Gastroesophageal sphincter (tissue), 4 donors: ENCODE measurements at regions not wholly inside any gene's neighbourhood (a gene's known extent, or its start where the extent isn't known, plus 50 kb on each side); places are given as distances from the start of the nearest gene placed in this dataset.

Source experiments
- ATAC-seq: fragments of 150-250 bp; one replicate; pipeline ENCODE4 v1.9.1; 2016; ENCODE audit warnings: mild to moderate bottlenecking, moderate library complexity
- H3K27ac ChIP-seq, 4 donors: fragments of 200-600 bp; sonication (generic) in 3 of 4; 1 replicate in 3 of 4; 2 replicates in 1 of 4; pipeline ENCODE4 v1.5.1; 2016 to 2019
- H3K27me3 ChIP-seq: fragments of 200-600 bp; sonication (generic); one replicate; pipeline ENCODE4 v1.5.1; 2019
- H3K36me3 ChIP-seq, 2 donors: fragments of 200-600 bp; sonication (generic); one replicate each; pipeline ENCODE4 v1.5.1; 2019; ENCODE audit warnings: control low read depth in 1 of 2
- H3K4me1 ChIP-seq, 3 donors: fragments of 200-600 bp; sonication (generic); 1 replicate in 2 of 3; 2 replicates in 1 of 3; pipeline ENCODE4 v1.5.1; 2016 to 2019; ENCODE audit warnings: control low read depth in 2 of 3
- H3K4me3 ChIP-seq, 2 donors: fragments of 200-600 bp; sonication (generic); one replicate each; pipeline ENCODE4 v1.5.1; 2019; ENCODE audit warnings: mild to moderate bottlenecking in 1 of 2, moderate library complexity in 1 of 2
- H3K9me3 ChIP-seq, 3 donors: fragments of 200-600 bp; sonication (generic); one replicate each; pipeline ENCODE4 v1.5.1; 2017 to 2019; ENCODE audit warnings: control low read depth in 2 of 3
- CTCF ChIP-seq, 4 experiments: fragments of 200-600 bp in 2 of 4; fragments of 450-650 bp in 2 of 4; sonication (generic) in 1 of 4; IDR thresholded peaks; one replicate each; pipeline ENCODE4 v1.5.1; 2017 to 2019; ENCODE audit warnings: antibody characterized with exemption in 4 of 4, mild to moderate bottlenecking in 2 of 4, moderate library complexity in 2 of 4
- EP300 ChIP-seq: sonication (generic); formaldehyde crosslinking; IDR thresholded peaks from one replicate; pipeline ENCODE4 v1.6.1; 2017; ENCODE audit warnings: antibody characterized with exemption, mild to moderate bottlenecking
- POLR2A ChIP-seq, 2 donors: fragments of 450-650 bp; IDR thresholded peaks; one replicate each; pipeline ENCODE4 v1.6.1; 2017; ENCODE audit warnings: antibody characterized with exemption in 2 of 2, mild to moderate bottlenecking in 2 of 2, moderate library complexity in 1 of 2
- POLR2AphosphoS5 ChIP-seq: sonication (generic); formaldehyde crosslinking; IDR thresholded peaks from one replicate; pipeline ENCODE4 v1.6.1; 2017; ENCODE audit warnings: antibody characterized with exemption
- WGBS, 2 donors: methylation state at CpG; one replicate each; pipeline ENCODE4 v1.1.5; 2018; ENCODE audit warnings: low coverage in 1 of 2; 5-methylcytosine and 5-hydroxymethylcytosine counted together

GRCh38 chr18:40186677-40187076 lies 1768.4 kb upstream of the PIK3C3 start:
- Histone ChIP-seq H3K9me3 (no peaks in the 10 kb centered on the region), H3K27ac (no peak overlapping the region), H3K27me3 (no peaks in the 10 kb centered on the region), H3K4me1 (no peaks in the 10 kb centered on the region), H3K4me3 (no peak overlapping the region), H3K36me3 (no peaks in the 10 kb centered on the region)
- TF ChIP-seq POLR2A (IDR thresholded peaks at IDR 0.05), result no peak
- TF ChIP-seq POLR2AphosphoS5, result no peak
- no peak for TF ChIP-seq CTCF (IDR thresholded peaks at IDR 0.05)
- no peak for TF ChIP-seq EP300
- ATAC-seq, result no peak

GRCh38 chr18:40179729-40180461 lies 1775.1 kb upstream of the PIK3C3 start:
- Histone ChIP-seq H3K27me3 (no peaks in the 10 kb centered on the region), H3K4me1 (no peaks in the 10 kb centered on the region), H3K9me3 (no peaks in the 10 kb centered on the region), H3K4me3 (no peak overlapping the region), H3K27ac (no peak overlapping the region), H3K36me3 (no peaks in the 10 kb centered on the region)
- TF ChIP-seq EP300 (no peak), POLR2AphosphoS5 (no peak), POLR2A (IDR thresholded peaks at IDR 0.05) (no peak), CTCF (IDR thresholded peaks at IDR 0.05) (no peak)
- 84 to 100% methylated on average over 1 to 2 of the region's 2 CpGs for WGBS, 2 donors
- no peak for ATAC-seq

- TF ChIP-seq POLR2A (IDR thresholded peaks at IDR 0.05) (no peak), EP300 (no peak), CTCF (IDR thresholded peaks at IDR 0.05) (no peak), POLR2AphosphoS5 (no peak)
- no peak overlapping the region for H3K4me3 ChIP-seq
- no peaks in the 10 kb centered on the region for H3K4me1 ChIP-seq
- no peaks in the 10 kb centered on the region for H3K27me3 ChIP-seq
- ATAC-seq, result no peak
- no peaks in the 10 kb centered on the region for H3K36me3 ChIP-seq
- H3K9me3 ChIP-seq, result no peaks in the 10 kb centered on the region
- H3K27ac ChIP-seq, result no peak overlapping the region
- 88 to 94% methylated on average over 1 of the region's 1 CpG for WGBS, 2 donors
Measured at GRCh38 chr18:40168026-40168425, 1787.0 kb upstream of the PIK3C3 start.

GRCh38 chr18:40163254-40163653 lies 1791.8 kb upstream of the PIK3C3 start:
- no peak for TF ChIP-seq EP300
- no peak for TF ChIP-seq CTCF (IDR thresholded peaks at IDR 0.05)
- TF ChIP-seq POLR2A (IDR thresholded peaks at IDR 0.05), result no peak
- TF ChIP-seq POLR2AphosphoS5, result no peak
- Histone ChIP-seq H3K4me3 (no peak overlapping the region), H3K27ac (no peak overlapping the region), H3K4me1 (no peaks in the 10 kb centered on the region), H3K27me3 (no peaks in the 10 kb centered on the region), H3K36me3 (no peaks in the 10 kb centered on the region), H3K9me3 (no peaks in the 10 kb centered on the region)
- no peak for ATAC-seq

- Histone ChIP-seq H3K9me3 (no peaks in the 10 kb centered on the region), H3K4me3 (no peak overlapping the region), H3K4me1 (no peaks in the 10 kb centered on the region), H3K36me3 (no peaks in the 10 kb centered on the region), H3K27ac (no peak overlapping the region), H3K27me3 (no peaks in the 10 kb centered on the region)
- TF ChIP-seq CTCF (IDR thresholded peaks at IDR 0.05) (no peak), POLR2A (IDR thresholded peaks at IDR 0.05) (no peak), EP300 (no peak), POLR2AphosphoS5 (no peak)
- no peak for ATAC-seq
- WGBS, 2 donors, result 68 to 76% methylated on average over 2 of the region's 2 CpGs
Measured at GRCh38 chr18:40160361-40160760, 1794.7 kb upstream of the PIK3C3 start.
